GM11168 (cell line): ENCODE measurements at regions not wholly inside any gene's neighbourhood (a gene's known extent, or its start where the extent isn't known, plus 50 kb on each side); places are given as distances from the start of the nearest gene placed in this dataset.
"Not testable (repeated sequence)": the region's sequence is repeated elsewhere in the genome, so short reads cannot be mapped to it uniquely, and the experiment has no call there.

Experiments used
- in situ Hi-C: fragments of 300-500 bp; cut with MboI; formaldehyde crosslinking; loops from one replicate; pipeline ENCODE4 v1.12.0; 2022; ENCODE audit warnings: low sequenced_read_pairs; ENCODE audit not compliant: unreplicated experiment

DNA sequence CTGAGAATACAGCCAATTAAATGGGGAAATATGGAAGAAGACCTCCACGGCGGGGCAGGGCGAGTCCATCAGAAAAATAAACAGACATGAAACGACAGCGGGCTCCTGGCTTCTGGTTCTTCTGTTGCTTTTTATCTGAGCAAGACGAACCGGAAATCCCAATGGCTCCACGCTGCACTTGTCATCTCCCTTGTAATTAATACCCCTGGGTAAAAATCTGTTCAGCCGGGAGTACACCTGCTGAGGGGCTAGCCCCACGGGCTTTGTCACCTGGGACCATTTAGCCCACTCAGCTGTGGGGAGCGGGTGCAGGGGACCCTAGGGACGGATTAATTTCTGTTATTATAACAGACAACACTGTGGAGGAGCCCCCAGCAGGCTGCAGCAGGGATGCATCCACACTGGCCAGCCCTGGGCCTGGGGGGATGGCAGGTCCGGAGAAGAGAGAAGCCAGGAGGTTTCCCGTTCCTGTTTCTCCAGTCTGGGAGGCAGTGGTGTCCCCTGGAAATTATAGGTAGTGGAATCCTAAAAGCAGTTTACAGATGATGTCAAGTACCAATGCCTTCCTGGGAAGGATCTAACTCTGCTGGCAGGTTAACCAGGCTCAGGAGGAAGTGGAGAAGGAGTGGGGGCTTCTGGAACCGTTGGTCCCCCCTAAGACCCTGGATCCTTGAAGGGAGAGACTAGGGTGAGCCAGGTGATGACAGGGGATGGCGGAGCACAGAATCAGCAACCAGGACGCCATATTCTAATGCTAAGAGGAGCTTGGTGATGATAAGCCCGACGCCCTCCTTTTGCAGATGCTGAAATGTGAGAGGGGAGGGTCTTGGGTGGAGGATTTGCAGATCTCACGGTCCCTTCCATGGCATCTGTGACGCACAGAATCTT lies 566.1 kb downstream of the PTPRU start:
- in situ Hi-C loops: no loop called here

DNA sequence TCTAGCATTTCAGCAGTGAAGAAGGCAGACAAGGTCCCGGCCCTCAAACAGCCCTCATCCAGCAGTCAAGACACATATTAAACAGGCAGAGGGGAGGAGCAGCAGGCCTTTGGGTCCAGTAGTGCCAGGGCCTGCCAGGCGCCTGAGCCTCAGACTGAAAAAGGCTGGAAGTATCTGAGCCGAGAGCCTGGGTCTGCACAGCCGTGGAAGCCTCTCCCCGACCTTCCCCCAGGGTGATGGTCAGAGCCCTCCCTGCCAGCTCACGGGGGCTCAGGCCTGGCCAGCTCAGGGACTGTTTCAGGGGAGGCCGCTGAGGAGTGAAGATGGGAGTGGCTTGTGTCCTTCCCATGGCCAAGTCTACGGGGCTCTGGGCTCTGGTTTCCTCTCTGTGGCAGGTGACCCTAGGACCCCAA lies 565.2 kb downstream of the PTPRU start:
- in situ Hi-C loops: no loop called here

DNA sequence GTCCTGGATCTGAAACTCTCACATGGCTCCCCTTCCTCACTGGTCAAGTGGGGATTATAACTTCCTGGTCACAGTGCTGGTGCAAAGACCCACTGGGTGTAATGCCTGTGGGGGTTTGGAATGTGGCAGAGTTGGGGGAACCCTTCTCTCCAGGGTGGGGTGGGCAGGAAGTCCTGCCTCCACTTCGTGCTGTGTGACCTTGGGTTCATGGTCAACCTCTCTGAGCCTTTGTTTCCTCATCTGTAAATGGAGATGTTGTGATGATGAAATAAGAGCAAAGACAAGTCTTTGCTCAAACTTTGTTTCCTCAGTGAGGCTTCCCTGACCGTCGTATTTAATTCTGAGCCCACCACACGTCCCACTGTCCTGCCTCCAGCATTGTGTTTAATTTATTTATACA lies 564.7 kb downstream of the PTPRU start:
- in situ Hi-C loops: no loop called here

DNA sequence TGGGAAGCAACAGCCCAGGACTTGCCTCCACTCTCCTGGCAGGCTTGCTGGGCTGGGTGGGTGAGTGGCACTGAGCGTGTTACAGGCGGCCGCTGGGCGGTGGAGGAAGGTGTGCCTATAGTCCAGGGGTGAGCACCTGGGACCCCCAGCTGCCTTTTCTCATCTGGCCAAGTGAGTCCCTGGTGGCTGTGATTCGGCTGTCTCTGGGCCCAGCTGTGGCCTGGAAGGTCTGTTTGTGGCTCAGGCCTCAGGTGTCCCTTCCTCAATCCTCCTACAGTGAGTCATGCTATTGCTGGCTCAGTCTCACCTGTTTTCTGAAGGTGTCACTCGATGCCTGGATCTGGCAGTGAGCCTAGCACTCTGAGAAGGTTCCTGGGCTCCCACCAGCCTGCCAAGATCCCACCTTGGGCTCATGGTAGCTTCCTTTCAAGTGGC lies 564.2 kb downstream of the PTPRU start:
- in situ Hi-C loops: no loop called here

DNA sequence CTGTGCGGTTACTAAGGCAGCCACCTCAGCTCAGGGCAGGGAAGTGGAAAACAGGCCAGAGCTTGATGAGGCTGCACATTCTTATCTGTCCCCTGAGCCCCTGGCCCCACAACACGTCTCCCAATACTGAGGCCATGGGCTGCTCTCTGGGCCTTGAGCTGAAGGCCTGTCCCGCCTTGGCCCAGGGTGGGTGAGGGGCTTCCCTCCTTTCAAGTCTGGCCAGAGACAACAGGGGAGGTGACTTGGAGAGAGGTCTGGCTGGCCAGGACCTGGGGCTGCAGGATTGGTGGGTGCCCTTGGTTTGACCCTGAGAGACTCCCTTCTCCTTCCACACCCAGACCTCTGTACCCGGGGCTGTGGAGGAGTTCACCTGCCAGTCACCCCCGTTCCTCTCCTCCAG lies 563.8 kb downstream of the PTPRU start:
- in situ Hi-C loops: no loop called here

DNA sequence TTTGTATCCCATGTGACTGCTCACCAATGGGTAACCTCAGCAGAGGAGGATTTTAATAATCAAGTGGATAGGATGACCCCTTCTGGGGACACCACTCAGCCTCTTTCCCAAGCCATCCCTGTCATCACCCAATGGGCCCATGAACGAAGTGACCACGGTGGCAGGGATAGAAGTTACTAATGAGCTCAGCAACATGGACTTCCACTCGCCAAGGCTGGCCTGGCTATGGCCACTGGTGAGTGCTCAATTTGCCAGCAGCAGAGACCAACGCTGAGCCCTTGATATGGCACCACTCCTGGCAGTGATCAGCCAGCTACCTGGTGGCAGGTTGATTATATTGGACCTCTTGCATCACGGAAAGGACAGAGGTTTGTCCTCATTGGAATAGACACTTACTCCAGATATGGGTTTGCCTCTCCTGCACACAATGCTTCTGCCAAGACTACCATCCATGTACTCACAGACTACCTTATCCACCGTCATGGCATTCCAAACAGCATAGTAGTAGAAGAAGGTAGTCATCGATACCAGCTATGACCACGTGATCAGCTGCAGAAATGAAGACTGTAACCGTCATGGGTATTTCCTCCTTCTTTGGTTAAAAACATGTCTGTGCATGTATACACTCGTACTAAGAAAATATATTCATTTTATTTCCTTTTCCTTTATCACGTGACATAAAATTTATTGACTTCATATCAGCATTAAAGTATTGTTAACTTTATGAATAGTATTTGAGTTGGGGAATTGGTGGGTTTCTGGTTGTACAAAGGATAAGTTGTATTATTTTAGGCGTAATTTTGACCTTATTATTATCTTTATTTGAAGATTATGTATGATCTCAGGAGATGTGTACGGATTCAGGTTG lies 562.6 kb downstream of the PTPRU start:
- in situ Hi-C loops: no loop called here

DNA sequence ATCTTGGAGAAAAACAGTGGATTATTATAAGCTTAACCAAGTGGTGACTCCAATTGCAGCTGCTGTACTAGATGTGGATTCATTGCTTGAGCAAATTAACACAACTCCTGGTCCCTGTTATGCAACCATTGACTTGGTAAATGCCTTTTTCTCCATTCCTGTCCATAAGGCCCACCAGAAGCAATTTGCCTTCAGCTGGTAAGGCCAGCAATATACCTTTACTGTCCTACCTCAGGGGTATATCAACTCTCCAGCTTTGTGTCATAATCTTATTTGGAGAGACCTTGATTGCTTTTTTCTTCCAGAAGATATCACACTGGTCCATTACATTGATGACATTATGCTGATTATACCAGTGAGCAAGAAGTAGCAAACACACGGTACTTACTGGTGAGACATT lies 560.8 kb downstream of the PTPRU start:
- in situ Hi-C loops: not testable (repeated sequence)

DNA sequence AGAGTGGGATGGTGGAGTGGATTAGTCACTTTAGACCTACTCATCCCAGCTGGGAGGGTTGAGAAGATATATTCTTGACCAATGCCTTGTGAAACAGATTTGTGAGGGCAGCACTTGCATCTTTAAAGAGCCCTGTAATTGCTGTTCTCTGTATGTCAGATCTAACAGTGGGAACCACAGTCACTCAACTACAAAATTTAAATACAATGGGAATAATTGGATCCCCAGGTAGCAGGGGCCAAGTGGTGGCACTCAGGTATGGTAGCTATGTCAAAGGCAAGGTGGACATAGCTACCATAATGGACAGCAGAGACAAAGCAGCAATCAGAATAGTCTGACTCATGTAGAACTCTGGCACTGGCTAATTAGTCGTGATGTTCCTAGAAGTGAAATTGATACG lies 559.6 kb downstream of the PTPRU start:
- in situ Hi-C loops: not testable (repeated sequence)

DNA sequence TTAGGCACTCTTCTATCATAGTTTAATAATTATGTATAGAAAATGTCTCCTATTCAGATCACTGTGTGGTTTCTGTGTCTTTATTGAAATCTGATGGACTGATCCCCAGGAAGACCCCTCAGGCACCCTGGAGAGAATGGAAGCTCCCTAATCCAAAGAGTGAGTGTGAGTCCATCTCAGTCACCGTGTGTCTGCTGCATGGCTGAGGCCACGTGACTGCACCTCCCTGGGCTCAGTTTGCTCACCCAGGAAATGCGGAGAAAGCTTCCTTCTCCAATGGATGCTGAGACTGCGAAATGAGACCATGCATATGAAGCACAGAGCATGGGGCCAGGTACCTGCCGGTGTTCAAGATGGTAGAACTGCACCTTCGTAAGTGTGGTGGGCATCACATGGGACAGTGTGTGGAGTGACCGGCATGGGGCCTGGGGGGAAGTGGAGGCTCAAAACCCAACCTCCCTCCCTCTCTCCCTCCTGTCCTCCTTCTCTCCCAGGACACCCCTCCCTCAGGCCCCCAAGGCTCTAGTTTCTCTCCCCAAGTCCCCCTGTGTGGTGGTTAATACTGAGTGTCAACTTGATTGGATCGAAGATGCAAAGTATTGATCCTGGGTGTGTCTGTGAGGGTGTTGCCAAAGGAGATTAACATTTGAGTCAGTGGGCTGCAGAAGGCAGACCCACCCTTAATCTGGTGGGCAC lies 557.5 kb downstream of the PTPRU start:
- in situ Hi-C loops: no loop called here

DNA sequence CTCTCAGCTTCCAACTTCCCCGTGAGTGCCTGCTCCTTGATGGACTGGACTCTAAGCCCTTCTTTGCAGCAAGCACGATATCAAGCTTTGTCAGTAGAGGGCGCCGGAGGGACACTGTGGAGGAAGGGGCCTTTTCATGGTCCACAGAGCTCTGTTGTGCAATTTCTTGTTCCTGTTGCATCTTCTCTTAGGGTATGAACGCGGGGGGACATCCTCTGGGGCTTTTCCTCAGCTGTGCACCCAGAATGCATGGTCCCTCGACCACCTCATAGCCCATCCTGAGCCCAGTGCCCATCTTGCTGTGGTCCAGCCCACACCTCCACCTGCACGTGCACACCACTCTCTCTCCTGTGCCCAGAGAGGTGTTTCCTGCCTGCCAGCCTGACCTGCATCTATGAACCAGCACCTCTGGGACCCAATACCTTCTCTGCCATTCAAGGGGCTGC lies 556.8 kb downstream of the PTPRU start:
- in situ Hi-C loops: no loop called here

DNA sequence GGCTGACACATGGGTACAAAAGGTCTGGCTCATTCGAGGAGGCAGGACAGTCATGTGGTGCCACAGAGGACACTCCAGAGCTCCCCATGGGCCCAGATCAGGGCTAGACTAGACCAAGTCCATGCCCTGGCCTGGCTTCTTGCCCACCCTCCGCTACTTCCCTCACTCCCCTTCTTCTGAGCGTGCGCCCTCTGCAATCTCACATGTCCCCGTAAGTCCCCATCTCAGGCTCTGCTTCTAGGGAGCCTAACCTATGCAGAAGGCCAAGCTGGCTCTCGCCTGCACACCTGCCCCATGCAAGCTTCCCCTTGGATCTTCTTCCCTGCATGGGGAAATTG lies 553.6 kb downstream of the PTPRU start:
- in situ Hi-C loops: no loop called here

DNA sequence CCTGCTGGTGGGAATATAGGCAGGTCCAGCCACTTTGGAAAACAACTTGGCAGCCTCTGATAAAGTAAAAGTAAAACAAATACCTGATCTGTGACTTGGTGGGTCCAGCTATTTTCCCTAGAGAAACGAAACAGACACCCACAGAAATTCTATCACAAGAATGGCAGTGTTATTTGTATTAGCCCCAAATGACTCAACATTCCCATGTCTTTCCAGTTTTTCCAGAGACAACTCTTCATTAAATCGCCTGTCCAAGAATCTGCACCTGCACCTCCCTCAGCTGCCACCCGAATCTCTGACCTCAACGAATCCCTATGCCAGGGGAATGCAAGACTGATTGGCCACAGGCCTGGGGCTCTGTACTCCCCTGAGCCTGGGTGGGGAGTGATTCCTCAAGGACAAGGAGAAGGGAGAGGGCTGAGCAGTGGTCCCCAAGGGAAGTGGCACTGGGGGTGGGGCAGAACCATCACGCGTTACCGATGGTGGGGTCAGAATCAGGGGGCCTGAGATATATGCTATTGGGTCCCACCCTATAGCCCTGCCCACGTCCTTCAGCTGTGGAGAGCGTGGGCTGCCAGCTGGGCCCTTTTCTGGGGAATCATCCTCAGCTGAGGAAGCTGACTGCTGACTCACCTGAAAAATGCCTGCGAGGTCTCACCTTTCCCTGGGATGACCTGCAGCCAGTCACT lies 553.0 kb downstream of the PTPRU start:
- in situ Hi-C loops: no loop called here

DNA sequence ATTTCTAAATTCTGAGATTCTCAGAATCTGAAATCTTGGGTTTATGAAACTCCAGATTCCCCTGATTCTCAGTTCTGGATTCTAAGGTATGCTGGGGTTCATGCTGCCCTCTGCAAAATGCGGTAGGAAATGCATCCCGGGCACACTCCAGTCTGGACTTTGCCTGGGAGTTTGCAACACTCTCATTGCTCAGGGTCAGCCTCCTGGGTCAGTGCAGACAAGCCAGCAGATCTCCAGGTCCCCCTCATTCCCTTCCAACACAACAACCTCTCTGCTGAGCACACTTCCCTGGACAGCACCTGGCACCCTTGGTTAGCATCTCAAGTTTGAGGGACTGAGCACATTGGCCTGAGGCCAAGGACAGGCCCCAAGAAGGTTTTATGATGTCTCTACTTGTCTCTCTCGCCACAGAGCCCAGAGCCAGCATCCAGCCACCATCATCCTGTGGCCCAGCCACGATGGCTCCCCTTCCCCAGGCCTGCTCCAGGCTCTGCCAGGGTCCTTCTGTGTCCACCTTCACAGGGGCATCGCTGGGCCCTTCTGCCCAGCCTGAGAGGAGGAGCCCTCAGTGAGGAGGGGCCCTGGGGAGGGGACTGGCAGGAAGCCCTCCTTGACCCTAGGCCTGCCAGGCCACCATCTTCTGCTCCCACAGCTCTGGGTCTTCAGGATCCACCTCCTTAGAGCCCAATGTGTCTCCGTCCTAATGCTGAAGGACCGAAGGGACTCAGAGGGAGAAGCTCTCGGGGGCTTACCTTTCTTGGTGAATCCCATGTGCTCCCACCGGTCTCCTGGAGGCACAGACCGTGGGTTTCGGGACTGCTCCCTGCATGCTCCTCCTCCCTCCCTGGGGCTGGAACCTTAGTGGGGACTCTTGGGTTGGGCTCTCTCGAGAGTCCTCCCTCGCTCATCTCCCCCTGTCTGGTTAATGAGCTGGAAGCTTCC lies 550.7 kb downstream of the PTPRU start:
- in situ Hi-C loops: no loop called here

DNA sequence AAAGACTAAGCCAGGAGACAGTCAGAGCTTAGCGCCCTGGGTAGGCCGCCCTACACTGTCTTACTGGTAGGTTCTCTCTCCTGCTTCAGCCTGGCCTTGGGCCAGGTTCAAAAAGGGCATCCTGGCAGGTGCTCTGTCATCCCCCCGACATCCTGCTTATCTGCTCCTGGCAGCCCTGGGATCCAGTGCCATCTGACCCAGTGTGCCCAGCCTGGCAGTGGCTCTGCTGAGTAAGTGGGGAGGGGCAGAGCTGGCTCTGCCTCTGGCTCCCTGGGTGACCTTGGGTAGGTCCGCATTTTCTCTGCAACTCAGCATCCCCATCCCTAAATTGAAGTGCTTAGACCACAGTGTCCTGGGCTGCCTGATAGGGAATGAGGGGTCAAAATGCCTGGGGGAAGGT lies 549.9 kb downstream of the PTPRU start:
- in situ Hi-C loops: no loop called here

DNA sequence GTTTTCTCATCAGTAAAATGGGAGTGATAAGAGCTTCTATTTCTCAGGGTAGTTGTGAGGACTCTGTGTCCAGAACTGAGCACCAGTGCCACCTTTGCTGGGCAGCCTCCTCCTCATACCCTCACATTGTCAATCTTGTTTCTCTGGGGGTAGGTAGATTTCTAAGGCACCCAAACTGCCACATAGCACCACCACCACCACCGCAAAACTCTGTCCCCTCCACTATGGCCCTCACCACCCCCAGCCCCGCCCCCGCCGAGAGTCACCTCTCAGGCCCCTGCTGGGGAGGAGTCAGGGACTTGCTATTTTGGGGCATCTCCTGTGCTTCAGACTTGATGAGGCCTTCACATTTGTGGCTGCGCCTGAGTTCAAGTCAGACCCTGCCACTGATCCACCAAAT lies 549.2 kb downstream of the PTPRU start:
- in situ Hi-C loops: no loop called here

DNA sequence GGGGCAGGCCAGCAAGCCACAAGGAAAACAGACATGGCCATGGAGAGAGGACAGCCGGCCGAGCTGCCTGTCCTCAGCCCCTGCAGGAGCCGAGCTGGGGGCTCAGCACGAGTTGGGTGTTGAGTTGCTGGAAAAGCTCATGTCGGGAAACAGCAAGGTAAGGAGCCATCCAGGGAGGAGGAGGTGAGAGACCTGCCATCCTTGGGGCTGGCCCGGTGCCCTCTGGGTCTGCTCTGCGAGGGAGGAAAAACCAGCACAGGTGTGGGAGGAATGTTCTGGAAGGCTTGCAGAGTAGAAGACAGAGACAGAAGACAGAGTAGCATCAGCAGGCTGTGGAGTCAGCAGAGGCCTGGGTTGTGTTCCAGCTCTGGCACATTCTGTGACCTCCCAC lies 548.8 kb downstream of the PTPRU start:
- in situ Hi-C loops: no loop called here

DNA sequence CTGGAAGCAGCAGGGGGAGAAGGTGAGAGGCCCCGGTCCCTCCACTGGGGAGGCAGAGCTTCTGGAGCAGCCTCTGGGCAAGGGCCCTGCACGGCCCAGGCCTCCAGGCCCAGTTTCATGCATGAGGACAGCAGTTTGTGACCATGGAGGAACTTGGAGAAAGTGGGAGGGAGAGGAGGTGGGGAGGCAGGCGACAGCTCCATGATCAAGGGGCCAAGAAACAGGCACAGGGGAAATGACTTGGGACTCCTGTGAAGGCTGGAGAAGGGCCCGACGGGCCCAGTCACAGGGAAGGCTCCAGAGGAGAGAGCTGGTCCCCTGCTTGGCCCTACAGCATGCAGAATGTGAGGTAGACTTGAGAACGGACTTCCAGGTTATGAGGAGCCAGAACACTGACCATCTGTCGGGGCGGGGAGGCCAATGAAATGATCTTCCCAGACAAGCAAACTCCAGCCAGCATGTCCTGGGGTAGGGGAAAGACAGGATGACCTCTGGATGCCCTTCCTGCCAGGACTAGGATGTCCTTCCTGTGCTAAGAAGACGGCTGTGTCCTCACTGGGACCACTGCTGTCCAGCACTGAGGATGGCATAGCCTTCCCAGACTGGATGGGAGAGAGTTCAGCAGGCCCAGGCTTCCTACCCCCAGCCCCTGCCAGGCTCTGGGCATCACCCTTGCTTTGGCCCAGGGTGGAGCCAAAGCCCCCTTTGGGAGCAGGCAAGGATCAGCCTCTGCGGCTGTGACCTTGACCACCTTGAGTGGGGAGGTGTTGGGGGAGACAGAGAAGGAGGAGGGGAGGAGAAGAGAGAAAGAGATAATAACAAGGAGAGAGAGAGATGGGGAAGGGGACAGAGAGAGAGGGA lies 548.2 kb downstream of the PTPRU start:
- in situ Hi-C loops: no loop called here
